GM21619 (cell line): ENCODE measurements at regions not wholly inside any gene's neighbourhood (a gene's known extent, or its start where the extent isn't known, plus 50 kb on each side); places are given as distances from the start of the nearest gene placed in this dataset.

Source experiments
- ATAC-seq: cut with Tn5 transposase; IDR thresholded peaks from one replicate; pipeline ENCODE4 v1.9.1; 2021; ENCODE audit not compliant: unreplicated experiment

DNA sequence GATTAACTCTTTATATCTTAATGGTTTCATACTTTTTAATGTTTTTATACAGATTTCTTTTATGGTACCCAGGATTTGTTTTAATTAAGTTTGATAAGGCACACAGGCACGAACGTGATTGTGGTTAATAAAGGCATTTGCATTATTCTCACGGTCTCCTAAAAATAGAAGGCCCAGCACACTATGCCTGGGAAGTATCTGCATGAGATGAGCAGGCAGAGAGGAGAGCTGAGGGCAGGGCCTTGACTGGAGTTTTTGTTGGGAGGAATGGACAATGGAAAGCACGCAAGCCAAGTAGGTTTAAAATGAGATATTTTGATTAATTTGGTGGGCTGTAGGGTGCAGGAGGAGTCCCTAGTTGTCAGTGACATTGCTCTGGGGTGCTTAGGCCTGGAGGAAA is 1714.3 kb upstream of the PCDH7 start:
- ATAC-seq, result no peak

DNA sequence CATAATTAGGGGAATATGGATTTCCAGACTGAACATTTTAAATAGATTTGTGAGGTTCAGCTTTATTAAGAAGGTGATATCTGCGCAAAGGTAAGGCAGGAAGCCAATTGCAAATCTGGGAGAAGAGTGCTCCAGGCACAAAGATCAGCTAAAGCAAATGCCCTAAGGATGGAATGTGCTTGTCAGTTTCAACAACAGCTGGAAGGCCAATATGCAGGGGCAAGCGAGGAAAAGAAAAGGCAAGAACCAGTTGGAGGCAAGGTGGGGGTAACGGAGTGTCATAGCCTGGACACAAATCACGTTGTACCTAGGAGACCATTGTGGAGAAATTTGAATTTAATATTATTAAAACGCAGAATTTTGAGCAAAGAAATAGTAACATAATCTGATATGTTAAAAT is 1710.3 kb upstream of the PCDH7 start:
- no peak for ATAC-seq

DNA sequence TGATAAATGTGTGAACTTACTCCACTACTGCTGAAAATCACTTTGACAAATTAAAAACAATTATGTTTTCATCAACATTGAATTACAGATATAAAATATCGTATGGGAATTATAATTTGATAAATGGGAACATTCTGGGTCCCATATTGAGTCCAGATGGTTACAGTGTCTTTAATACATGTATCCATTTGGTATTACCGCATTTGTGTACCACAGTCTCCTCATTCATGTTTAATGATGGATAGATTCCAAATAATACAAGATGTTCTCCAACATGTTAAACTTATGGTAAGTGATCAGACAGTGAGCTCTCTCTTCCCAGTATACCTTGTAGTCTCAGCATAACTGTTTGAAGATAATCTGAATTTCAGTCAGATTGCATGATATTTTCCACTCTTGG is 1706.8 kb upstream of the PCDH7 start:
- ATAC-seq, result no peak

DNA sequence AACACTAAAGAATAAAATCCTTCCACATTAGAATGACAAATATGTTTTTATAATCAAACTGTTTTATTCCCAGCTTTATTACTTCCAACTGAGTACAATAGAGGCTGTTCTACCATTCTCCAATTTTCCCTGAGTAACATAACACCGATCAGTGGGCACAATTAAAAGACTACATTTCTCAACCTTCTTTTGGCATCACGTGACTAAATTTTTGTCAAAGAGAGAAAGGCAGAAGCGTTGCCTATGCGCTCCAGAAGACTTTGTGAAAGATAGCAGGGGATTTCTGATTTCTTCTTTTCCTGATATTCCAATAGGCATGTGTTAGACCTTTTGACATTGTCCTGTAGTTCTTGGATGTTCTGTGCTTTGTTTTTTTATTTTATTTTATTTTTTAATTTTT is 1705.6 kb upstream of the PCDH7 start:
- no peak for ATAC-seq

DNA sequence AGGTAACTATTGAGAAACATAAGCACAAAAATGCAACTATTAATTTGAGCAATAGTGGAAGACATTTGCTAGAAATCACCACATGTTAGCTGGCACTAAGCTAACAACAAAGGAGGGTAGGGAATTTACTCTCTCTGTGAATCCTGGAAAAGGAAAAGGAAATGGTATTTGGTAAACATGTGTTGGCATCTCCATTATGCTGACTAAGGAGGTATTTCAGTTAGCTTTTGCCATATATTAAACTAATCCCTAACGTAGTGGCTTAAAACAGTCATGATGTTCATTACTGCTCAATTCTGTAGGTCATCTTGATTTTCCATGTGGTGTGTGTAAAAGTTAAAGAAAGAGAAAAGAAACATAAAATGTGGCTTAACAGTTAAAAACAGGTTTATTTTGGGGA is 1686.5 kb upstream of the PCDH7 start:
- no peak for ATAC-seq

DNA sequence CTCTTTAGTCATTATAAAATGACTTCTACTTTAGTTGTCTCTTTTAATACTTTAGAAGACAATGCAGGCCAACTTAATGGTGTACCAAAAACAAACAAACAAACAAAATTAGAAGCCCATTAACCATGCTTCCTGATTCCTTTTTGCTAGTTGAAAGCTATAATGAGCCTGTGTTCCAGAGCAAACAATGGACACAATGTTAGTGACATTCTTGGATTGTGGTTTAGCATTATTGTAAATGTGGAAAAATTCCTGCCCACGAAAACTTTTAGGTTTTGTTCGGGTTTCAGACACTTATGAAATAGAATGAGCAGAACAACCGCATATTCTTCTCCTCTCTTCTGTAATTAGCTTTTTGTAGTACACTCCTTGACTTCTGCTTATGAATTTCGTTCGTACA is 1682.7 kb upstream of the PCDH7 start:
- no peak for ATAC-seq

DNA sequence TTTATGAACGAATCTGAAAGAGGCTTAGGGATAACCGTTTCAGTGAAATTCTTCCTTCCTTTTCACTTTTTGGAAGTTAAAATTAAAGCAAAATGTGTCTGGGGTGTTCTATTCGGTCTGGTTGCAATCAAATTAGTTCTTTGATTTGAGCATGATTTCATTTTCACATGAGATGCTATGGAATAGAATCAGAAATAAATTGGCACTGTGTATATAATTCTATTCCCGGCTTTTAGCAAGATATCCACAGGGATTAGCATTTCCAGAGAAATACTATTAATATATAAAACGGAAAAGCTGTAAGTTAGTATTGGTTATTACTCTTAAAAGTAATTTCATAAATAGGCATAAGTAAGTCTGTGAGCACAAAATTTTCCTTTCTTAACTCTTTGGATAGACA is 1676.8 kb upstream of the PCDH7 start:
- ATAC-seq, result no peak

DNA sequence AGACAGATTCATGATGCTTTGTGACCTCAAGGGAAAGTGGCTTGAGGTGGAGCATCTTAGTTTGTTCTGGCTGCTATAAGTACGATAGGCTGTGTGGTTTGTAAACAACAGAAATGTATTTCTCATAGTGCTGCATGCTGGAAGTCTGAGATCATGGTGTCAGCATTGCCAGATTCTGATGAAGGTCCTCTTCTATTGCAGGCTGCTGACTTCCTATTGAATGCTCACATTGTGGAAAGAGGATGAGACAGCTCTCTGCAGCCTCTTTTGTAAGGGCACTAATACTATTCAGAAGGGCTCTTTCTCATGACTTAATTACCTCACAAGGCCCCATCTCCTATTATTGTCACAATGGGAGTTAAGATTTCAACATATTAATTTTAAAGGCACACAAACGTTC is 1674.0 kb upstream of the PCDH7 start:
- no peak for ATAC-seq

DNA sequence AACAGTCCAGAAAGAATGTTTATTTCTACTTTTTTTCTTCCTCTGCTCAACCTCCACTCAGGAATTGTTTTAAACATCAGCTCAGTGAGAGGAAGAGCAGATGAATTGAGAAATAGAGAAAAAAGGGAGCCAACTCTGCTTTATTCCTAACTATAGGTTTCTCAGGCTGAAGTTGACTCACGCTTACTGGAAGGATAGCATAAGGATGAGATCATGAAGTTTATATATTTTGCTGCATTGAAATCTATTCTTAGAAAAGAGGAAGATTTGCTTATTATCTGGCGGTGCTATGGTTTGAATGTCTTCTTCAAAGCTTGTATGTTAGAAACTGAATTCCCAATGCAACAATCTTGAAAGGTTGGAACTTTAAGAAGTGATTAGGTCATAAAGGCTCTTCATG is 1673.4 kb upstream of the PCDH7 start:
- no peak for ATAC-seq

DNA sequence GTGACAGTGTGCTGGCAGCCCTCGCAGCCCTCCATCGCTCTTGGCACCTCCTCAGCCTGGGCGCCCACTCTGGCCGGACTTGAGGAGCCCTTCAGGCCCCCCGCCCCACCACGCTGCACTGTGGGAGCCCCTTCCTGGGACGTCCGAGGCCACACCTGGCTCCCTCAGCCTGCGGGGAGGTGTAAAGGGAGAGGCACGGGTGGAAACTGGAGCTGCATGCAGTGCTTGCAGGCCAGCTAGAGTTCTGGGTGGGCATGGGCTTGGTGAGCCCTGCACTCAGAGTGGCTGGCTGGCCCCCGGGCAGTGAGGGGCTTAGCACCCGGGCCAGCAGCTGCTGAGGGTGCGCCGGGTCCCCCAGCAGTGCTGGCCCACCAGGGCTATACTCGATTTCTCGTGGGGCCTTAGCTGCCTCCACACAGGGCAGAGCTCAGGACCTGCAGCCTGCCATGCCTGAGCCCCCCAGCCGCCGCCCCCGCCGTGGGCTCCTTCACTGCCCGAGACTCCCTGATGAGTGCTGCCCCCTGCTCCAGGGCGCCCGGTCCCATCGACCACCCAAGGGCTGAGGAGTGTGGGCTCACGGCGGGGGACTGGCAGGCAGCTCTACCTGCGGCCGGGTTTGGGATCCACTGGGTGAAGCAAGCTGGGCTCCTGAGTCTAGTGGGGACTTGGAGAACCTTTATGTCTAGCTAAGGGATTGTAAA is 1672.7 kb upstream of the PCDH7 start:
- ATAC-seq, result no peak

DNA sequence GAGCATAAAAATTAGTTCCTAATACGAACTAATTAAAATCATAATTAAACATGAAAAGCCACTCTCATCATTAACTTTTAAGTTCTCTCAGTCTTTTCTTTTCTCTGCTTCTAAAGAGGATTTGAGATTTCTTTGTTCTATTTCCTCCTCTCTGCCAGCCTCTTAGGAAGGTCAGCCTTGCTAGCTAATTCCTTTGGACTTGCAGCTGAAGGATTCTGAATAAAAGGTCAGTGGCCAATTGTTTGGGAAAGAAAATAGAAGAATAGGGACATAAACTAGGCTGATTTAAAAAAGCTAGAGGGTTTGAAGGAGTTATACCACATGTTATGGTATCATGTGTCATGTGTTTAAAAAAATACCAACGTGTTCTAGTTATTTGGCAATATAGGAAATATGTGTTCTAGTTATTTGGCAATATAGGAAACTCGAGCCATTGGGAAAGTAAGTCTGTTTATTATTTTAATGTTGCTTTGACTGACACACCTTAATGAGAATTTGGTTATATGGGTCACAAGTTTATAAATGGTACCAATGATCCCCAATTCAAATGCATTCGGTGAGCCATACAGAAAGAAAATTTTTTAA is 1668.7 kb upstream of the PCDH7 start:
- no peak for ATAC-seq

DNA sequence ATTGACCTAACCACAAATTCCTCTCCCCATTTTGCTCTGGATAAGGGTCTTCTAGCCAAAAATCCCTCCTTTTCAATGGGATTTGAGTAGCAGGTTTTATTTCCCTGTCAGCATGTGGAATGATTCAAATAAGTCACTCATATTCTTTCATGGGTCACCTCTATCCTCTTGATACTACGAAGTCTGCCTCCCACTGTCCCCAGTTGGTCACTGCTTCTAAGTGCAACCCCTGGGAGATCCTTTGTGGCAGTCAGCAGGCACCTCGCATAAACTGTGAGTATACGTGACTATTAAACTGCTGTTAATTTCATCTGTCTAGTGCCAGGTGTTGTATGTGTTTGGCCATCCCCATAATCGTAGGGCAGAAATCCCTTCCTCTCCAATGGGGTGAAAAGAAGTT is 1667.9 kb upstream of the PCDH7 start:
- ATAC-seq, result no peak

DNA sequence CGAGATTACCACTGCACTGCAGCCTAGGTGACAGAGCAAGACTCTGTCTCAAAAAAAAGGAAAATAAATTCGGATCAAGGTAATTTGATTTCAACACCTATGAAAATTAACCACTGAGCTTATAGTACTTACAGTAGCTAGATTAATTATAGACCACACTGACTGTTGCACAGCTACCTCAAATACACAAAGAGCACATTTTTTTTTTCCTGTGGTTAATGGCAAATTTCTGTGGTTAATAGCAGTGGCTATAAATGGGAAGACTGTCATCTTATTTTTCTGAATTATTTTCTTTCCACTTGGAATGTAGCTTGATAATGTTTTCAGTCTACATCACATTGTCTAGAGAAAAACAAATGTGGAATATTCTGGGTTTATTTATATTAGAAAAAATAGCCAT is 1661.6 kb upstream of the PCDH7 start:
- ATAC-seq, result no peak

DNA sequence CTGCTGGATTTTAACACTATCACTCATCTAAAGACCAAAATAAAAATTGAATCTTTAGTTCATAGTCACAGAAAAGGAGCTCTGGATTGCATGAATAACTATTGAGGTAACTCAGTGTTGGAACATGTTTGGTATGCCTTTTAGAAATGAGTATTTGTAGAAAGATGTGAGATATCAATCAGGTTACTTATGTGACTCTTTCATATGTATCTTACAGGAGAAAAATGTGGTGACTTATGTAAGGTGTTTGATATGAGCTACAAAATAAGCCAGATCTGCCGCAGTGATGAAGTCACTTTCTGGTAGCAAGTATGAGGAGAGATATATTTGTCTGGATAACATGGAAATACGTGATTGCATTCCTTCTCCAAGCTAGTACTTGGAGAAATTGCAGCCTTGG is 1653.3 kb upstream of the PCDH7 start:
- no peak for ATAC-seq

DNA sequence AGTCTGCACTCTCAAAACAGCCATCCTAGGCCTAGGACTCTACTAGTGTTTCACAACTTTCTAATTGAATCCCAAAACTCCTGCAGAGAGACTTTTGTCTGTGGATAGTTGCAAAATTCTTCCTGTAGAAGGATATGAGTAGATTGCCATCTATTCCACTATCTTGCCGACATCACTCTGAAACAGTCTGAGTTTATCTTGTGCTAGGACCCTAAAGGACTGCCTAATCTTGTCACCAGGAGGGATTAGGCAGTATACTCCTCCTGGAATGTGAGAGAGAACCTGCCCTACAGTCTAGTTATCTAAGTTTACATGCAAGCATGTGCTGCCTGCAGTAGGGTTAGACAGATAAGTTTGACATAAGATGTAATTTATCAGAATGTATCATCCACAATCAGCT is 1646.6 kb upstream of the PCDH7 start:
- no peak for ATAC-seq

DNA sequence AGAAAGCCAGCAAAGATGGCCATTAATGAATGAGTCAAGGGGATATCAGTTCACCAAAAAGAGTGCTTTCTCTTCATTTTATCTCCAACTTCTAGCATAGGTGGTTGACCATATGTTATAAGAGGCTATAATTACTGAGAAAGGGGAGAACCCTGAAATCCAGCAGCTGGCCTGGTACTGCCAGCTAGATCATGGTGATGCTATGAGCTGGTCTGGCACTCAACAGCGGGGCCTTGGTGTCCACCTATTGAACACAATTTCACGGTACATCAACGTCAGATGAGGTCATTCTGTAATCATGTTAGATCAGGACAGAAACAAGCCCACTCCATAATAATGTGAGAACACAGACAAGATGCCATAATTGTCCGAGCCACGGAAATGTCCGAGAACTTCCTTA is 1644.8 kb upstream of the PCDH7 start:
- no peak for ATAC-seq

DNA sequence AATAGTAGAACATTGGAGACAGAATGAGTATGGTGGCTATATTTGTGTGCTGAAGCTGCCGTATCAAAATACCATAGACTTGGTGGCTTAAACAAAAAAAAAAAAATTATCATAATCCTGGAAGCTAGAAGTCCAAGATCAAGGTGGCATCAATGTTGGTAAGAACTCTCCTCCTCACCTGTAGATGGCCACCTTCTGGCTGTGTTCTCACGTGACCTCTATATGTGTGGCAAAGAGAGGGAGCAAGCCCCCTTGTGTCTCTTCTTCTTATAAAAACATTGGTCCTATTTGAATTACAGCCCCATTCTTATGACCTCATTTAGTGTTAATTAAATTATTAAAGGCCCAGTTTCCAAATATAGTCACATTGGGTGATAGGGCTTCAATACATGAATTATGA is 1640.9 kb upstream of the PCDH7 start:
- ATAC-seq, result no peak

DNA sequence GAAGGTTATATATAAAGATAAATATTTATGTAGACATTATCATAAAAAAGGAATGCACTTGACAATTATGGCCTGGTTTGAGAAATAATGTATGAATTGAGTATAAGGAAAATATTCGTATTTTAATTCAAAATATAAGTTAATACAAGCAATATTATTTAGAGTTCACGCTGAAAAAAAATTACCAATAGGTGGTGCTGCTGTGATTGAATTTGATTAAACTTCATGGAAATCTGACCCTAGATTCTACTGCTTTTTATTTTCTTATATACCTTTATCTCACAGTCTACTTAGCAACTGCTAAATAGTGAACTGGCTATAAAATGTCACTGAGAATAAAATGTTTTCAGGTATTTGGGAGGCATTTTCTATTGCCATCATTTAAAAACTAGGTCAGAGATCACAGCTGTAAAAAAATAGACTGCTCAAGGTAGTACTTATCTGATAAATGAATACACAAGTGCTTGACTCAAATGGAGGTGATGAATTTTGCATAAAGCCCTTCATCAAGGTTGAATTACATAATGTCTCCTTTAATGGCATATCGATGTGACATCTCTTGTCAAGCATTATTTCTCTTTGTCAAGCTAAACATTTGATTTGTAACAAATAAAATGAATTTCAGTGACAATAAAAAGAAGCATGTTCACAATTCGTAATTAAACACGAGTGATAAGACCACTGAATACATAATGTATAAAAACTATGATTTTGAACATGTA is 1638.8 kb upstream of the PCDH7 start:
- ATAC-seq, result no peak

DNA sequence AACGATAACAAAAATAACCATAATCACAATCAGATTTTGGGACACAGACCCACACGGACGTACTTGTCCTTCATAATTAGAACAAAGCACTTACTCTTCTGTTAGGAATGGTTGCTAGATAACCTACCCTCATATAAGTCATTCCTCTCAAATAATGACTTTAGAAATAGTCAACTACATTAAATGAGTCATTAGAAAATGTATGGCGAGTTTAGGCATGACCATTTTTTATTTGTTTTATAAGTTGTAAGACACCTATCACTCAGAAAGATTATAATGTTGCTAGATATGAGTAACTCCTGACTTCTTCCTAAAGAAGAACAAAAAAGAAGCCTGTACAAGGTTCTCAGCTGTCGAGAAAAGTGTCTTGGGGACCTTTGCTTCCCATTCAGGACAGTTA is 1637.5 kb upstream of the PCDH7 start:
- ATAC-seq, result no peak

DNA sequence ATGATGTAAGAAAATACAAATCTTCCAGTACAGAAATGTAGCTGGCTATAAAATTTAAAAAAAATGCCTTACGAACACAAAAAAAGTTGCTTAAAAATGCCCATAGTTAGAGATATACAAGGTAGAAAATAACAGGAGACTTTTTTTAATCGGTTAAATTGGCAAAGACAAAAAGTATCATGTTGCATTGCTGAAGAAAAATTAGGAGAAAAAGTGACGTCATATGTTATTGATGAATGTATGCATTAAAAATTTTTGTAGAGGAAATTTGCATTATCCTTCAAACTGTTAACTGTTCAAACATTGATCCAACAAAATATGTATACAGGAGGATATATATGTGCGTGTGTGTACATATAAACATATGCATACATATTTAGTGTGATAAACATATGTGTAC is 1634.4 kb upstream of the PCDH7 start:
- no peak for ATAC-seq

DNA sequence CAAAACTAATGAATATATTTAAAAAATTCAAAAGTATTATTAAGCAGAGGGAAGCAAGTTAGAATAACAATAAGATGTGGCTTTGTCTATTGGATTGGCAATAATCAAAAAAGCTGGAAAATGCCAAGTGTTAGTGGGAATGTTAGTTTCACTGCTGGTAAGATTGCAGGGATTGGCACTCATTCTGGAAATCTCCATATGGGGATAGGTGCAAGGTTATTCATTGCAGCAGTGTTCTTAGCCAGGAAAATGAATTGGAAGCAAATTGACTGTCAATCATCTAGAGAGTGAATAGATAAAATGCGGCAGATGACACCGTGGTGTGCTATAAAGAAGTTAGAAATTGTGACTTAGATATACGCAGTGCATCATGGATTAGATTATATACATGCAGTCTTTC is 1615.5 kb upstream of the PCDH7 start:
- no peak for ATAC-seq

DNA sequence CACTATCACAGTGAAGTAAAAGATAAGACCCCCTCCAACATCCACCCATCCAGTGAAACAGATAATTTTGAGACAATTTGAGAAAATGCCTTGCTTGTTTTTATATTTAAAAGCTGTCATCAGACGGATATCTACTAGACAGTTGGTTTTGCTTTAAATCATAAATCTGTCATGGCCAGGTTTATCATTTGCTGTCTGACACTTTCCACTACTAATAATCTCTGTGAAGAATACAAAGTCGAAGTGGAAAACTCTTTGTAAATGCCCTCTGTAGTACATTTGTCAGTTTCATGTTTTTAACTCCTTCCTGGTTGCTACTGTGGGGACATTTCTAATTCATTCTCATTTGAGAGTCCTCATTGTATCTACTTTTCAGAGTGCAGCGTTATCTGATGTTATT is 1606.2 kb upstream of the PCDH7 start:
- no peak for ATAC-seq
